Brain microvascular endothelial cell (primary cell): ENCODE measurements at regions not wholly inside any gene's neighbourhood (a gene's known extent, or its start where the extent isn't known, plus 50 kb on each side); places are given as distances from the start of the nearest gene placed in this dataset.

Source experiments
- DNase-seq: peaks from one replicate; pipeline ENCODE4 v3.0.0-alpha.2; 2020
- H3K27ac ChIP-seq: fragments of 250-450 bp; sonication (Bioruptor Pico); 2 replicates; pipeline ENCODE4 v1.5.1; 2020; ENCODE audit warnings: mild to moderate bottlenecking, moderate library complexity
- H3K27me3 ChIP-seq: fragments of 250-450 bp; sonication (Bioruptor Pico); replicated peaks from 2 replicates; pipeline ENCODE4 v1.5.1; 2020; ENCODE audit warnings: mild to moderate bottlenecking
- H3K36me3 ChIP-seq: fragments of 250-450 bp; sonication (Bioruptor Pico); replicated peaks from 2 replicates; pipeline ENCODE4 v1.5.1; 2020; ENCODE audit warnings: mild to moderate bottlenecking
- H3K4me3 ChIP-seq: 2 replicates; pipeline ENCODE4 v1.5.1; 2011; ENCODE audit warnings: low read depth, mild to moderate bottlenecking, control low read depth, low read length, moderate library complexity
- in situ Hi-C: cut with HindIII; loops from 2 replicates; pipeline ENCODE4 v1.10.0; 2017; ENCODE audit warnings: low sequenced_read_pairs, low pct_ligation_motif_present
- TF ChIP-seq, protein P1 (sequence below): IDR thresholded peaks from 2 replicates; pipeline ENCODE4 v1.5.1; 2011; ENCODE audit warnings: low read depth, mild to moderate bottlenecking, moderate library complexity, low read length, control low read depth, inconsistent platforms; ENCODE audit errors: missing control alignments

DNA sequence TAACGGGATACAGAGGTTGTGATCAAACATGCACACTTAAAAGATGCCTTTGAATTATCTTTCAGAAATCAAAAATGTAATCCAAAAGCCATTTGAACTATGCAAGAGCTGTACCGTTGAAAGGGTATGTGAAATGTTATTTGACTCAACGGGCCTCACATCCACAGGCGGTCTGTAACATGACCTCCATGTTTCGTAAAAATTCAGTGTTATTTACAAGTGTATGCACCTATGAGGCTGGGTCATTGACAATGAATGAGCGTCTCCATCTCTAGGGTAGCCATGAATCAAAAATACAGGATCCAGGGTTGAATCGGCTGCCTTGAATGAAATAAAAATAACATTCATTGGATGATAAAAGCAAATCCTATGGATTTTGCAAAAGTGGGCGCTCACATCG, 100.1 kb downstream of the CRLF2 start:
- in situ Hi-C loops, result no loop called here
- DNase-seq, result no peak
- H3K27me3 ChIP-seq, result no peaks in the 10 kb centered on the region
- H3K27ac ChIP-seq, result no peak overlapping the region
- no peaks in the 10 kb centered on the region for H3K36me3 ChIP-seq
- TF ChIP-seq, protein P1, sequence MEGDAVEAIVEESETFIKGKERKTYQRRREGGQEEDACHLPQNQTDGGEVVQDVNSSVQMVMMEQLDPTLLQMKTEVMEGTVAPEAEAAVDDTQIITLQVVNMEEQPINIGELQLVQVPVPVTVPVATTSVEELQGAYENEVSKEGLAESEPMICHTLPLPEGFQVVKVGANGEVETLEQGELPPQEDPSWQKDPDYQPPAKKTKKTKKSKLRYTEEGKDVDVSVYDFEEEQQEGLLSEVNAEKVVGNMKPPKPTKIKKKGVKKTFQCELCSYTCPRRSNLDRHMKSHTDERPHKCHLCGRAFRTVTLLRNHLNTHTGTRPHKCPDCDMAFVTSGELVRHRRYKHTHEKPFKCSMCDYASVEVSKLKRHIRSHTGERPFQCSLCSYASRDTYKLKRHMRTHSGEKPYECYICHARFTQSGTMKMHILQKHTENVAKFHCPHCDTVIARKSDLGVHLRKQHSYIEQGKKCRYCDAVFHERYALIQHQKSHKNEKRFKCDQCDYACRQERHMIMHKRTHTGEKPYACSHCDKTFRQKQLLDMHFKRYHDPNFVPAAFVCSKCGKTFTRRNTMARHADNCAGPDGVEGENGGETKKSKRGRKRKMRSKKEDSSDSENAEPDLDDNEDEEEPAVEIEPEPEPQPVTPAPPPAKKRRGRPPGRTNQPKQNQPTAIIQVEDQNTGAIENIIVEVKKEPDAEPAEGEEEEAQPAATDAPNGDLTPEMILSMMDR, result no peak
- no peak overlapping the region for H3K4me3 ChIP-seq

DNA sequence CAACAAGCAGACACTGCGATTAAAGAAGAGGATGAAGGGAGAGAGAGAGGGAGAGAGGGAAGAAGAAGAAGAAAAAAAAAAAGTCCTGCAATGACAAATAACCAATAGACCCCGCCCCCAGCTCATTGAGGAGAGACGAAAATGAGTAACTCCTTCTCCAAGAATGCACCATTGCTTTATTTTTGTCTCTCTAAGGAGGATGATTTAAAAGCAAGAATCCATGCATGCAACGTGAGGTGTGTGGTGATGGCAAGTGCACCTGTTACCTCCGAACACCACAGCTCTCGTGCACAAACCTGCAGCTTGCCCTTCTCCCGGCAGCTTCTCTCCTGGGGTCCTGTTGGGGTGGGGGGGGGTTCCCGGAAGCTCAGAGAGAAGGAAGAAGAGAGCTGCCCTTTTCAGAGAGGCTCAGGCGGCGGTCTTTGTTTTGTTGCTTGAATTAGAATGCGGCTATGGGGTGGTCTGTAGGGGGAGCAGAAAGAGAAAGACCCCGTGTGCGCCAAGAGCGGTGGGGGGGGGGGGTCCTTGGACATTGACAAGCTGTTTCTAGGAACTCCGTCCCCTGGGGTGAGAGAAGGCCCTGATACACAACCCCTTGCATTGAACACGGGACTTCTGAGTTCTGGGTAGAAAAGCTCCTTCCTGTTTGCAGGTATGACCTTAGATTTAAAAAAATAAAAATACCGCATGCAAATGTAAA, 100.7 kb downstream of the CRLF2 start:
- in situ Hi-C loops, result no loop called here
- no peak for DNase-seq
- no peak overlapping the region for H3K27ac ChIP-seq
- no peaks in the 10 kb centered on the region for H3K27me3 ChIP-seq
- TF ChIP-seq, protein P1, result no peak
- no peaks in the 10 kb centered on the region for H3K36me3 ChIP-seq
- H3K4me3 ChIP-seq, result no peak overlapping the region

GRCh38 chrX:1109580-1110119, 102.8 kb downstream of the CRLF2 start:
- Histone ChIP-seq H3K27ac (no peak overlapping the region), H3K4me3 (no peak overlapping the region), H3K27me3 (no peaks in the 10 kb centered on the region), H3K36me3 (no peaks in the 10 kb centered on the region)
- TF ChIP-seq, protein P1, result no peak
- no peak for DNase-seq
- in situ Hi-C loops, result no loop called here

GRCh38 chrX:1108501-1109445, 103.7 kb downstream of the CRLF2 start:
- TF ChIP-seq, protein P1, result no peak
- Histone ChIP-seq H3K27me3 (no peaks in the 10 kb centered on the region), H3K4me3 (no peak overlapping the region), H3K27ac (no peak overlapping the region), H3K36me3 (no peaks in the 10 kb centered on the region)
- in situ Hi-C loops, result no loop called here
- DNase-seq, result no peak

DNA sequence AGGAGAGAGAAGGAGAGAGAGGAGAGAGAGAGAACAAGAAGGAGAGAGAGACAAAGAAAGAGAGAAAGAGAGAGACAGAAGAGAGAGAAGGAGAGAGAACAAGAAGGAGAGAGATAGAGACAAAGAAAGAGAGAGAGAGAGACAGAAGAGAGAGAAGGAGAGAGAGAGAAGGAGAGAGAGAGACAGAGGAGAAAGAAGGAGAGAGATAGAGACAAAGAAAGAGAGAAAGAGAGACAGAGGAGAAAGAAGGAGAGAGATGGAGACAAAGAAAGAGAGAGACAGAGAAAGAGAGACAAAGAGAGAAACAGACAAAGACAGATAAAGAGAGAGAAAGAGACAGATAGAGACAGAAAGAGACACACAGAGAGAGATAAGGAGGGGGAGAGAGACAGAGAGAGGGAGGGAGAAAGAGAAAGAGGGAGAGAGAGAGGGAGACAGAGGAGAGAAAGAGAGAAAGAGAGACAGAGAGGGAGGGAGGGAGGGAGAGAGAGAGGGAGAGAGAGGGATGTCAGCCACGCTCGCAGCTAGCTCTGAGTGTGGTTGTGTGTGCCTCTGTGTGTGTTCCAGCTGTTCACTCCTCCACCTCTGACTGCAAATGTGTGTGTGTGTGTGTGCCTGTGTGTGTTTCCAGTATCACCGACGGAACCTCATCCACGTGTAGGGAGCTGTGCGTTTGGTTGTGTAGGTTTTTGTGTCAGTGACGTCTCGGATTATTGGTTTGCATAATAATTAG, 105.8 kb downstream of the CRLF2 start:
- no peak overlapping the region for H3K27ac ChIP-seq
- DNase-seq, result no peak
- TF ChIP-seq, protein P1, result no peak
- H3K27me3 ChIP-seq, result no peaks in the 10 kb centered on the region
- H3K4me3 ChIP-seq, result no peak overlapping the region
- H3K36me3 ChIP-seq, result no peaks in the 10 kb centered on the region
- in situ Hi-C loops, result no loop called here
